T-helper 17 cell (primary cell): ENCODE measurements at regions not wholly inside any gene's neighbourhood (a gene's known extent, or its start where the extent isn't known, plus 50 kb on each side); places are given as distances from the start of the nearest gene placed in this dataset.

Experiments used
- ATAC-seq: fragments of 150-1000 bp; cut with Tn5 transposase; 2 replicates; pipeline ENCODE4 v1.10.0; 2021; ENCODE audit warnings: mild to moderate bottlenecking, moderate library complexity
- DNase-seq, 3 donors: peaks; one replicate each; pipeline versions ENCODE4 v3.0.0 to v3.0.0-alpha.2; 2020 to 2021
- H3K9me3 ChIP-seq: one replicate; pipeline ENCODE4 v1.7.0; 2013; ENCODE audit warnings: low read length, mild to moderate bottlenecking; ENCODE audit not compliant: control insufficient read depth, poor library complexity, severe bottlenecking
- H3K27ac Mint-ChIP-seq: one replicate; pipeline ENCODE4 v1.8.0; 2022; ENCODE audit warnings: mild to moderate bottlenecking, moderate library complexity, mixed read lengths
- H3K27me3 Mint-ChIP-seq: one replicate; pipeline ENCODE4 v1.8.0; 2022; ENCODE audit warnings: mixed read lengths
- H3K36me3 Mint-ChIP-seq: one replicate; pipeline ENCODE4 v1.8.0; 2022; ENCODE audit warnings: low read depth, mixed read lengths
- H3K4me1 Mint-ChIP-seq: one replicate; pipeline ENCODE4 v1.8.0; 2022; ENCODE audit warnings: mild to moderate bottlenecking, mixed read lengths
- H3K4me3 Mint-ChIP-seq: one replicate; pipeline ENCODE4 v1.8.0; 2022; ENCODE audit warnings: mild to moderate bottlenecking, moderate library complexity, mixed read lengths

GRCh38 chr4:41446981-41447725 lies 90.8 kb upstream of the LIMCH1 start:
- no peaks in the 10 kb centered on the region for H3K9me3 ChIP-seq
- ATAC-seq (no peak), DNase-seq (no peak)
- H3K36me3 Mint-ChIP-seq = no peaks in the 10 kb centered on the region
- H3K27ac Mint-ChIP-seq = no peak overlapping the region
- no peak overlapping the region for H3K4me3 Mint-ChIP-seq
- no peaks in the 10 kb centered on the region for H3K4me1 Mint-ChIP-seq
- no peaks in the 10 kb centered on the region for H3K27me3 Mint-ChIP-seq

- ATAC-seq (no peak), DNase-seq (no peak)
- H3K9me3 ChIP-seq = no peaks in the 10 kb centered on the region
- Mint-ChIP-seq H3K27me3 (no peaks in the 10 kb centered on the region), H3K36me3 (no peaks in the 10 kb centered on the region), H3K27ac (no peak overlapping the region), H3K4me3 (no peak overlapping the region), H3K4me1 (no peaks in the 10 kb centered on the region)
Measured at GRCh38 chr4:41448934-41449333, 89.0 kb upstream of the LIMCH1 start.

- Mint-ChIP-seq H3K27me3 (no peaks in the 10 kb centered on the region), H3K36me3 (no peaks in the 10 kb centered on the region), H3K27ac (no peak overlapping the region), H3K4me3 (no peak overlapping the region), H3K4me1 (no peaks in the 10 kb centered on the region)
- ATAC-seq = no peak
- H3K9me3 ChIP-seq = no peaks in the 10 kb centered on the region
- no peak for DNase-seq
Measured at GRCh38 chr4:41451961-41452360, 86.0 kb upstream of the LIMCH1 start.

GRCh38 chr4:41452484-41453225 lies 85.3 kb upstream of the LIMCH1 start:
- Mint-ChIP-seq H3K27ac (no peak overlapping the region), H3K4me3 (no peak overlapping the region), H3K36me3 (no peaks in the 10 kb centered on the region), H3K4me1 (no peaks in the 10 kb centered on the region), H3K27me3 (no peaks in the 10 kb centered on the region)
- ATAC-seq = no peak
- H3K9me3 ChIP-seq = no peaks in the 10 kb centered on the region
- no peak for DNase-seq

- Mint-ChIP-seq H3K4me3 (no peak overlapping the region), H3K27ac (no peak overlapping the region), H3K4me1 (no peaks in the 10 kb centered on the region), H3K27me3 (no peaks in the 10 kb centered on the region), H3K36me3 (no peaks in the 10 kb centered on the region)
- no peak for DNase-seq
- ATAC-seq = no peak
- no peaks in the 10 kb centered on the region for H3K9me3 ChIP-seq
Measured at GRCh38 chr4:41454423-41454822, 83.5 kb upstream of the LIMCH1 start.

- no peak for DNase-seq
- H3K27me3 Mint-ChIP-seq = no peaks in the 10 kb centered on the region
Measured at GRCh38 chr4:41455206-41455605, 82.8 kb upstream of the LIMCH1 start.

GRCh38 chr4:41456559-41457101 lies 81.3 kb upstream of the LIMCH1 start:
- H3K4me1 Mint-ChIP-seq = no peaks in the 10 kb centered on the region
- no peak overlapping the region for H3K4me3 Mint-ChIP-seq
- no peaks in the 10 kb centered on the region for H3K9me3 ChIP-seq
- no peak for DNase-seq
- H3K27ac Mint-ChIP-seq = no peak overlapping the region
- H3K36me3 Mint-ChIP-seq = no peaks in the 10 kb centered on the region
- no peaks in the 10 kb centered on the region for H3K27me3 Mint-ChIP-seq
- ATAC-seq = no peak

More at GRCh38 chr4:41455206-41455605, 82.8 kb upstream of the LIMCH1 start:
- Mint-ChIP-seq H3K4me3 (no peak overlapping the region), H3K36me3 (no peaks in the 10 kb centered on the region), H3K4me1 (no peaks in the 10 kb centered on the region), H3K27ac (no peak overlapping the region)
- ATAC-seq = no peak
- no peaks in the 10 kb centered on the region for H3K9me3 ChIP-seq

GRCh38 chr4:41458689-41459088 lies 79.3 kb upstream of the LIMCH1 start:
- H3K27ac Mint-ChIP-seq = no peak overlapping the region

GRCh38 chr4:41460641-41461040 lies 77.3 kb upstream of the LIMCH1 start:
- Mint-ChIP-seq H3K4me1 (no peaks in the 10 kb centered on the region), H3K36me3 (no peaks in the 10 kb centered on the region), H3K4me3 (no peak overlapping the region), H3K27ac (no peak overlapping the region), H3K27me3 (no peaks in the 10 kb centered on the region)
- no peaks in the 10 kb centered on the region for H3K9me3 ChIP-seq
- DNase-seq (no peak), ATAC-seq (no peak)

More at GRCh38 chr4:41458689-41459088, 79.3 kb upstream of the LIMCH1 start:
- Mint-ChIP-seq H3K27me3 (no peaks in the 10 kb centered on the region), H3K4me1 (no peaks in the 10 kb centered on the region), H3K36me3 (no peaks in the 10 kb centered on the region), H3K4me3 (no peak overlapping the region)
- ATAC-seq = no peak
- no peaks in the 10 kb centered on the region for H3K9me3 ChIP-seq
- no peak for DNase-seq

- DNase-seq = no peak
- H3K27ac Mint-ChIP-seq = no peak overlapping the region
- no peak for ATAC-seq
- H3K36me3 Mint-ChIP-seq = no peaks in the 10 kb centered on the region
- no peaks in the 10 kb centered on the region for H3K27me3 Mint-ChIP-seq
- H3K4me1 Mint-ChIP-seq = no peaks in the 10 kb centered on the region
- no peaks in the 10 kb centered on the region for H3K9me3 ChIP-seq
- no peak overlapping the region for H3K4me3 Mint-ChIP-seq
Measured at GRCh38 chr4:41461780-41462307, 76.1 kb upstream of the LIMCH1 start.

- no peaks in the 10 kb centered on the region for H3K4me1 Mint-ChIP-seq
- no peaks in the 10 kb centered on the region for H3K9me3 ChIP-seq
- H3K4me3 Mint-ChIP-seq = no peak overlapping the region
- H3K36me3 Mint-ChIP-seq = no peaks in the 10 kb centered on the region
- no peaks in the 10 kb centered on the region for H3K27me3 Mint-ChIP-seq
- ATAC-seq = no peak
- DNase-seq = no peak
- H3K27ac Mint-ChIP-seq = no peak overlapping the region
Measured at GRCh38 chr4:41465146-41465761, 72.7 kb upstream of the LIMCH1 start.

- Mint-ChIP-seq H3K27ac (no peak overlapping the region), H3K27me3 (no peaks in the 10 kb centered on the region), H3K4me1 (no peaks in the 10 kb centered on the region), H3K4me3 (no peak overlapping the region), H3K36me3 (no peaks in the 10 kb centered on the region)
- ATAC-seq (no peak), DNase-seq (no peak)
- no peaks in the 10 kb centered on the region for H3K9me3 ChIP-seq
Measured at GRCh38 chr4:41466249-41466648, 71.7 kb upstream of the LIMCH1 start.

GRCh38 chr4:41468122-41468521 lies 69.8 kb upstream of the LIMCH1 start:
- H3K27me3 Mint-ChIP-seq = no peaks in the 10 kb centered on the region

More at GRCh38 chr4:41468122-41468521, 69.8 kb upstream of the LIMCH1 start:
- ATAC-seq (no peak), DNase-seq (no peak)
- Mint-ChIP-seq H3K4me1 (no peaks in the 10 kb centered on the region), H3K4me3 (no peak overlapping the region), H3K36me3 (peaks cover 2% of the 10 kb centered on the region), H3K27ac (no peak overlapping the region)
- no peaks in the 10 kb centered on the region for H3K9me3 ChIP-seq
